Sigmoid colon (tissue), 6 donors: ENCODE measurements at regions not wholly inside any gene's neighbourhood (a gene's known extent, or its start where the extent isn't known, plus 50 kb on each side); places are given as distances from the start of the nearest gene placed in this dataset.

Source experiments
- DNase-seq: peaks from one replicate; pipeline ENCODE4 v3.0.0-alpha.2; 2019
- H3K27ac ChIP-seq, 4 donors: fragments of 200-600 bp; sonication (generic); one replicate each; pipeline ENCODE4 v1.5.1; 2016 to 2019; ENCODE audit warnings: mild to moderate bottlenecking in 1 of 4
- H3K27me3 ChIP-seq, 3 donors: fragments of 200-600 bp; sonication (generic); one replicate each; pipeline ENCODE4 v1.5.1; 2019; ENCODE audit warnings: mild to moderate bottlenecking in 1 of 3
- H3K36me3 ChIP-seq, 4 donors: fragments of 200-600 bp; sonication (generic); one replicate each; pipeline ENCODE4 v1.5.1; 2016 to 2019
- H3K4me1 ChIP-seq, 4 donors: fragments of 200-600 bp; sonication (generic); one replicate each; pipeline ENCODE4 v1.5.1; 2017 to 2019
- H3K4me3 ChIP-seq, 4 donors: fragments of 200-600 bp; sonication (generic); one replicate each; pipeline ENCODE4 v1.5.1; 2017 to 2019; ENCODE audit warnings: mild to moderate bottlenecking in 2 of 4, moderate library complexity in 1 of 4
- H3K9me3 ChIP-seq, 4 donors: fragments of 200-600 bp in 3 of 4; sonication (generic) in 3 of 4; one replicate each; pipeline versions ENCODE4 v1.5.1 to v1.6.1; 2013 to 2019
- CTCF ChIP-seq, 4 experiments: fragments of 450-650 bp in 3 of 4; fragments of 200-600 bp in 1 of 4; IDR thresholded peaks; one replicate each; pipeline ENCODE4 v1.5.1; 2016 to 2019; ENCODE audit warnings: antibody characterized with exemption in 4 of 4, mild to moderate bottlenecking in 3 of 4, moderate library complexity in 2 of 4
- EP300 ChIP-seq, 4 donors: sonication (generic); formaldehyde crosslinking; IDR thresholded peaks; one replicate each; pipeline ENCODE4 v1.6.1; 2017; ENCODE audit warnings: antibody characterized with exemption in 4 of 4
- POLR2A ChIP-seq, 2 donors: fragments of 450-650 bp; IDR thresholded peaks; one replicate each; pipeline ENCODE4 v1.6.1; 2016; ENCODE audit warnings: antibody characterized with exemption in 2 of 2, mild to moderate bottlenecking in 2 of 2, moderate library complexity in 2 of 2
- POLR2AphosphoS5 ChIP-seq, 4 donors: sonication (generic); formaldehyde crosslinking; IDR thresholded peaks; one replicate each; pipeline ENCODE4 v1.6.1; 2017; ENCODE audit warnings: antibody characterized with exemption in 4 of 4
- WGBS, 2 donors: extraction: QIAGEN DNeasy Blood & Tissue Kit; methylation state at CpG; one replicate each; pipeline ENCODE4 v1.1.7; 2013; 5-methylcytosine and 5-hydroxymethylcytosine counted together
- intact Hi-C: fragments of 100-400 bp; cut with DNase I; formaldehyde crosslinking; loops from one replicate; pipeline ENCODE4 v1.15.1; 2023
- donor health status: healthy with polysubstance abuse.
- donor health status: healthy.

GRCh38 chr3:84073664-84074063, 885.1 kb upstream of the CADM2 start:
- intact Hi-C loops, result no loop called here
- Histone ChIP-seq H3K4me3 (no peak overlapping the region), H3K27ac (no peak overlapping the region), H3K9me3 (peaks cover 0 to 2% (median 0%) of the 10 kb centered on the region in 4 donors), H3K4me1 (no peaks in the 10 kb centered on the region), H3K36me3 (no peaks in the 10 kb centered on the region), H3K27me3 (no peaks in the 10 kb centered on the region)
- TF ChIP-seq EP300 (IDR thresholded peaks at IDR 0.05), result no peak
- TF ChIP-seq CTCF (IDR thresholded peaks at IDR 0.05), result no peak
- no peak for TF ChIP-seq POLR2A (IDR thresholded peaks at IDR 0.05)
- TF ChIP-seq POLR2AphosphoS5 (IDR thresholded peaks at IDR 0.05), result no peak
- DNase-seq, result no peak
- WGBS, 2 donors, result 78 to 81% methylated on average over 4 of the region's 4 CpGs

GRCh38 chr3:84074767-84075166, 884.0 kb upstream of the CADM2 start:
- Histone ChIP-seq H3K36me3 (no peaks in the 10 kb centered on the region), H3K4me1 (no peaks in the 10 kb centered on the region), H3K4me3 (no peak overlapping the region), H3K27me3 (no peaks in the 10 kb centered on the region), H3K27ac (no peak overlapping the region), H3K9me3 (peaks cover 0 to 2% (median 0%) of the 10 kb centered on the region in 4 donors)
- TF ChIP-seq EP300 (IDR thresholded peaks at IDR 0.05) (no peak), POLR2A (IDR thresholded peaks at IDR 0.05) (no peak), CTCF (IDR thresholded peaks at IDR 0.05) (no peak), POLR2AphosphoS5 (IDR thresholded peaks at IDR 0.05) (no peak)
- 75 to 83% methylated on average over 2 of the region's 2 CpGs for WGBS, 2 donors
- DNase-seq, result no peak
- intact Hi-C loops, result no loop called here

- intact Hi-C loops, result no loop called here
- no peaks in the 10 kb centered on the region for H3K4me1 ChIP-seq
- TF ChIP-seq EP300 (IDR thresholded peaks at IDR 0.05) (no peak), CTCF (IDR thresholded peaks at IDR 0.05) (no peak), POLR2AphosphoS5 (IDR thresholded peaks at IDR 0.05) (no peak), POLR2A (IDR thresholded peaks at IDR 0.05) (no peak)
These were observed 881.3 kb upstream of the CADM2 start for GRCh38 chr3:84077479-84077878.

GRCh38 chr3:84082726-84083125, 876.1 kb upstream of the CADM2 start:
- no peaks in the 10 kb centered on the region for H3K27me3 ChIP-seq
- no peaks in the 10 kb centered on the region for H3K4me1 ChIP-seq
- TF ChIP-seq EP300 (IDR thresholded peaks at IDR 0.05) (no peak), POLR2A (IDR thresholded peaks at IDR 0.05) (no peak), POLR2AphosphoS5 (IDR thresholded peaks at IDR 0.05) (no peak), CTCF (IDR thresholded peaks at IDR 0.05) (no peak)
- intact Hi-C loops, result no loop called here
- WGBS, 2 donors, result 82 to 90% methylated on average over 1 of the region's 1 CpG
- H3K27ac ChIP-seq, result no peak overlapping the region
- H3K36me3 ChIP-seq, result no peaks in the 10 kb centered on the region
- no peaks in the 10 kb centered on the region for H3K9me3 ChIP-seq
- DNase-seq, result no peak
- no peak overlapping the region for H3K4me3 ChIP-seq

More at GRCh38 chr3:84077479-84077878, 881.3 kb upstream of the CADM2 start:
- no peak for DNase-seq
- Histone ChIP-seq H3K36me3 (no peaks in the 10 kb centered on the region), H3K4me3 (no peak overlapping the region), H3K9me3 (peaks cover 0 to 2% (median 0%) of the 10 kb centered on the region in 4 donors), H3K27ac (no peak overlapping the region), H3K27me3 (no peaks in the 10 kb centered on the region)
- 38 to 64% methylated on average over 3 of the region's 3 CpGs for WGBS, 2 donors

GRCh38 chr3:84092907-84093306, 865.9 kb upstream of the CADM2 start:
- Histone ChIP-seq H3K9me3 (no peaks in the 10 kb centered on the region), H3K36me3 (no peaks in the 10 kb centered on the region), H3K27me3 (no peaks in the 10 kb centered on the region), H3K4me1 (no peaks in the 10 kb centered on the region), H3K27ac (no peak overlapping the region), H3K4me3 (no peak overlapping the region)
- DNase-seq, result no peak
- intact Hi-C loops, result no loop called here
- 49 to 73% methylated on average over 2 of the region's 2 CpGs for WGBS, 2 donors
- TF ChIP-seq EP300 (IDR thresholded peaks at IDR 0.05), result no peak
- TF ChIP-seq POLR2A (IDR thresholded peaks at IDR 0.05), result no peak
- no peak for TF ChIP-seq CTCF (IDR thresholded peaks at IDR 0.05)
- no peak for TF ChIP-seq POLR2AphosphoS5 (IDR thresholded peaks at IDR 0.05)
